GM10248 (cell line): ENCODE measurements at regions not wholly inside any gene's neighbourhood (a gene's known extent, or its start where the extent isn't known, plus 50 kb on each side); places are given as distances from the start of the nearest gene placed in this dataset.

Experiments used
- CTCF ChIA-PET: fragments of 300-600 bp; sonication (Branson Sonifier 250); formaldehyde crosslinking; extraction: SDS; loops from one replicate; lab custom pipeline; 2021; ENCODE audit warnings: antibody characterized with exemption; lab: Yijun Ruan, JAX
- POLR2A ChIA-PET: fragments of 350-650 bp; sonication (Branson Sonifier 250); formaldehyde crosslinking; extraction: SDS; loops from one replicate; lab custom pipeline; 2020; ENCODE audit warnings: antibody characterized with exemption; lab: Yijun Ruan, JAX
- DNase-seq: peaks from one replicate; pipeline ENCODE4 v3.0.0; 2012; ENCODE audit errors: extremely low spot score
- CTCF ChIP-seq: IDR thresholded peaks from 2 replicates; pipeline ENCODE4 v1.5.1; 2012; ENCODE audit warnings: mild to moderate bottlenecking, low read depth; ENCODE audit errors: extremely low read depth, missing control alignments, control extremely low read depth

- POLR2A ChIA-PET = no interaction called here
- TF ChIP-seq CTCF = no peak
- DNase-seq = no peak
- CTCF ChIA-PET = no interaction called here
These were observed 100.1 kb upstream of the AKT3 start for GRCh38 chr1:243950166-243950565.

- ChIA-PET POLR2A (no interaction called here), CTCF (interaction anchor here (0.8 kb wide), 1 partner anchor 14 kb away, joined by 3 read pairs; no protein-coding TSS in a partner anchor)
- peak; percentile 46 for TF ChIP-seq CTCF
- peak; percentile 28 for DNase-seq
These were observed 96.9 kb upstream of the AKT3 start for GRCh38 chr1:243946946-243947345.

GRCh38 chr1:243946253-243946652, 96.2 kb upstream of the AKT3 start:
- CTCF ChIA-PET = interaction anchor here (0.8 kb wide), 1 partner anchor 13 kb away, joined by 3 read pairs; no protein-coding TSS in a partner anchor
- TF ChIP-seq CTCF = no peak
- no peak for DNase-seq
- POLR2A ChIA-PET = no interaction called here

GRCh38 chr1:243945727-243946126, 95.7 kb upstream of the AKT3 start:
- TF ChIP-seq CTCF = no peak
- CTCF ChIA-PET = no interaction called here
- DNase-seq = no peak
- POLR2A ChIA-PET = no interaction called here

- TF ChIP-seq CTCF = no peak
- ChIA-PET POLR2A (no interaction called here), CTCF (interaction anchor here (1.1 to 1.5 kb wide), 2 partner anchors 13 to 121 kb away, joined by 3 read pairs; no protein-coding TSS in a partner anchor)
- DNase-seq = no peak
These were observed 94.6 kb upstream of the AKT3 start for GRCh38 chr1:243944429-243945160.

GRCh38 chr1:243943671-243944428, 93.8 kb upstream of the AKT3 start:
- ChIA-PET POLR2A (no interaction called here), CTCF (interaction anchor here (1.1 to 1.5 kb wide), 2 partner anchors 12 to 122 kb away, joined by 3 read pairs; no protein-coding TSS in a partner anchor)
- DNase-seq = no peak
- TF ChIP-seq CTCF = no peak
